Loucy (cell line): ENCODE measurements at regions not wholly inside any gene's neighbourhood (a gene's known extent, or its start where the extent isn't known, plus 50 kb on each side); places are given as distances from the start of the nearest gene placed in this dataset.

Experiments used
- H2AFZ ChIP-seq: fragments of 200-600 bp; sonication (generic); 2 replicates; pipeline ENCODE4 v1.6.0; 2016; ENCODE audit warnings: antibody characterized with exemption, mild to moderate bottlenecking, low read length, moderate library complexity
- H3F3A ChIP-seq: fragments of 200-600 bp; 2 replicates; pipeline ENCODE4 v1.6.0; 2016; ENCODE audit warnings: antibody characterized with exemption, low read depth, mild to moderate bottlenecking
- H3K27me3 ChIP-seq: fragments of 200-600 bp; sonication (generic); 2 replicates; pipeline ENCODE4 v1.6.1; 2014; ENCODE audit warnings: low read length, mild to moderate bottlenecking; ENCODE audit not compliant: insufficient read depth, poor library complexity, severe bottlenecking
- H3K36me3 ChIP-seq: fragments of 200-600 bp; sonication (generic); 2 replicates; pipeline ENCODE4 v1.6.1; 2016; ENCODE audit warnings: low read length; ENCODE audit not compliant: insufficient read depth
- H3K4me1 ChIP-seq: fragments of 200-600 bp; sonication (generic); 2 replicates; pipeline ENCODE4 v1.5.1; 2014; ENCODE audit warnings: low read length, mild to moderate bottlenecking; ENCODE audit not compliant: insufficient read depth, poor library complexity, severe bottlenecking
- H3K4me2 ChIP-seq: fragments of 200-600 bp; sonication (generic); 2 replicates; pipeline ENCODE4 v1.6.0; 2014; ENCODE audit warnings: antibody characterized with exemption, low read length, low read depth, mild to moderate bottlenecking; ENCODE audit not compliant: poor library complexity, severe bottlenecking
- H3K4me3 ChIP-seq: fragments of 200-600 bp; sonication (generic); 2 replicates; pipeline ENCODE4 v1.5.1; 2014; ENCODE audit warnings: low read length, mild to moderate bottlenecking, mixed read lengths; ENCODE audit not compliant: poor library complexity, severe bottlenecking
- H3K79me2 ChIP-seq: fragments of 200-600 bp; sonication (generic); 2 replicates; pipeline ENCODE4 v1.6.1; 2014; ENCODE audit warnings: low read length; ENCODE audit not compliant: insufficient read depth
- H3K9ac ChIP-seq: fragments of 200-600 bp; sonication (generic); 2 replicates; pipeline ENCODE4 v1.6.0; 2014; ENCODE audit warnings: mild to moderate bottlenecking, low read depth, low read length, moderate library complexity; ENCODE audit not compliant: poor library complexity, severe bottlenecking
- H3K9me2 ChIP-seq: fragments of 200-600 bp; sonication (generic); replicated peaks from 2 replicates; pipeline ENCODE4 v1.6.1; 2016; ENCODE audit warnings: low read depth, low read length, mixed read lengths
- H3K9me3 ChIP-seq: fragments of 200-600 bp; sonication (generic); 2 replicates; pipeline ENCODE4 v1.6.1; 2014; ENCODE audit warnings: mild to moderate bottlenecking, antibody characterized with exemption, low read length, low read depth; ENCODE audit not compliant: insufficient read depth
- H4K20me1 ChIP-seq: fragments of 200-600 bp; sonication (generic); 2 replicates; pipeline ENCODE4 v1.6.0; 2014; ENCODE audit warnings: antibody characterized with exemption, low read length, mild to moderate bottlenecking; ENCODE audit not compliant: insufficient read depth, poor library complexity, severe bottlenecking
- CTCF ChIP-seq: fragments of 200-600 bp; sonication (generic); conservative IDR thresholded peaks from 2 replicates; pipeline ENCODE4 v1.5.1; 2014; ENCODE audit warnings: mild to moderate bottlenecking, antibody characterized with exemption, low read length
- EZH2phosphoT487 ChIP-seq: fragments of 200-600 bp; IDR thresholded peaks from 2 replicates; pipeline ENCODE4 v1.6.1; 2018; ENCODE audit warnings: antibody characterized with exemption, mild to moderate bottlenecking, moderate library complexity, borderline replicate concordance

DNA sequence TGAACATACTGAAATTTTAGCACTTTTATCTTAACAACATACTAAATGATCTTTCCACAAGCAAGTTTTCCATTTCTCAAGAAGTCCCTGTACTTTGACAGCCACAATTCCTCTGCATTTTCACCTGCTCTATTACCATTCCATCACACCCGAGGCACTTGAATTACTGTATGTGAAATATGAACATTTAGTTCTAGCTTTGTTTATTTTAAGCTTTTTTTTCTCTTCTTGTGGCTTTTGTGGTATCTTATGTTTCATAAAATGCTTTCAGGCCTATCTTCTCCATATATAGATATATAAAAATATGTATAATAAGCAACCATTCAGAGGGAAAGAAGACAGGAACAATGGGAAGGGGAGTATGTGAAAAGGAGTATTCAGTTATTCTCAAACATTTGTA is 693.9 kb downstream of the SATB2 start:
- H3K9ac ChIP-seq, result peak overlapping the region; percentile 52
- peak overlapping the region; percentile 37; the same call in 1 of the 2 replicates for H2AFZ ChIP-seq
- H3K36me3 ChIP-seq, result no peaks in the 10 kb centered on the region
- peaks cover 43% of the 10 kb centered on the region for H3K4me1 ChIP-seq
- peaks cover 13% of the 10 kb centered on the region for H3F3A ChIP-seq
- no peaks in the 10 kb centered on the region for H3K9me3 ChIP-seq
- H3K9me2 ChIP-seq, result no peaks in the 10 kb centered on the region
- H3K4me3 ChIP-seq, result peak overlapping the region; percentile 24
- no peaks in the 10 kb centered on the region for H4K20me1 ChIP-seq
- no peaks in the 10 kb centered on the region for H3K79me2 ChIP-seq
- H3K4me2 ChIP-seq, result peak overlapping the region; percentile 67
- no peaks in the 10 kb centered on the region for H3K27me3 ChIP-seq
- no peak for TF ChIP-seq EZH2phosphoT487

GRCh38 chr2:198762441-198762840 is 695.3 kb downstream of the SATB2 start:
- H3F3A ChIP-seq, result peaks cover 13% of the 10 kb centered on the region
- H3K79me2 ChIP-seq, result no peaks in the 10 kb centered on the region
- peak overlapping the region; percentile 64 for H3K9ac ChIP-seq
- H3K4me3 ChIP-seq, result peak overlapping the region; percentile 42
- no peak for TF ChIP-seq CTCF
- no peak for TF ChIP-seq EZH2phosphoT487
- peak overlapping the region; percentile 64 for H2AFZ ChIP-seq
- no peaks in the 10 kb centered on the region for H3K36me3 ChIP-seq
- peaks cover 46% of the 10 kb centered on the region for H3K4me1 ChIP-seq
- no peaks in the 10 kb centered on the region for H3K9me2 ChIP-seq
- H3K4me2 ChIP-seq, result peak overlapping the region; percentile 67
- no peaks in the 10 kb centered on the region for H3K27me3 ChIP-seq
- H4K20me1 ChIP-seq, result no peaks in the 10 kb centered on the region
- no peaks in the 10 kb centered on the region for H3K9me3 ChIP-seq

- TF ChIP-seq EZH2phosphoT487 (no peak), CTCF (no peak)
- Histone ChIP-seq H3K27me3 (no peaks in the 10 kb centered on the region), H4K20me1 (no peaks in the 10 kb centered on the region), H3K9me3 (no peaks in the 10 kb centered on the region), H3K79me2 (no peaks in the 10 kb centered on the region), H3K36me3 (no peaks in the 10 kb centered on the region), H3K4me3 (no peak overlapping the region), H3K4me2 (no peak overlapping the region), H2AFZ (peak overlapping the region; percentile 64; the same call in 1 of the 2 replicates), H3K9ac (no peak overlapping the region), H3K9me2 (no peaks in the 10 kb centered on the region), H3F3A (peaks cover 8% of the 10 kb centered on the region), H3K4me1 (peaks cover 30% of the 10 kb centered on the region)
These were observed 700.7 kb downstream of the SATB2 start for GRCh38 chr2:198757069-198757468.

DNA sequence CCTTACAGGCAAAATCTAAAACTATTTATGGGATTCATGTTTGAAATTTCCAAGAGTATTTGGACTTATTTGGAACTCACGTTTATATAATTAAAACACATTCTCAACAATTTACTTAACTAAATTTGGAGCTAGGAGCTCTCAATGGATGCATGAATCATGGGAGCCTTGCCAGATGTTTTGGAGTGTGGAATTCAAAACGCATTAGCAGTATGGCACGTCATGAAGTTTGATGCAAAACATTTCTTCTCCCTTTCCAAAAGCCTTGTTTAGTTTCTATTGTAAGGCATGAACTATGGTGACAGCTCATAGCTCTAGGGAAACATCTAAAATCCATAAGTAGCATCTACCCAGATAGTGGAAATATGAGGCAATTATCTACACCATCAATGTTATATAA is 701.6 kb downstream of the SATB2 start:
- H3K4me3 ChIP-seq, result no peak overlapping the region
- H3K36me3 ChIP-seq, result no peaks in the 10 kb centered on the region
- H3F3A ChIP-seq, result no peaks in the 10 kb centered on the region
- H3K79me2 ChIP-seq, result no peaks in the 10 kb centered on the region
- no peaks in the 10 kb centered on the region for H3K9me2 ChIP-seq
- no peak overlapping the region for H3K9ac ChIP-seq
- H2AFZ ChIP-seq, result no peak overlapping the region
- no peaks in the 10 kb centered on the region for H3K9me3 ChIP-seq
- no peaks in the 10 kb centered on the region for H4K20me1 ChIP-seq
- TF ChIP-seq EZH2phosphoT487 (no peak), CTCF (no peak)
- peaks cover 21% of the 10 kb centered on the region for H3K4me1 ChIP-seq
- H3K4me2 ChIP-seq, result no peak overlapping the region
- no peaks in the 10 kb centered on the region for H3K27me3 ChIP-seq
